ENCODE measurements at regions not wholly inside any gene's neighbourhood (a gene's known extent, or its start where the extent isn't known, plus 50 kb on each side); places are given as distances from the start of the nearest gene placed in this dataset.

DNA sequence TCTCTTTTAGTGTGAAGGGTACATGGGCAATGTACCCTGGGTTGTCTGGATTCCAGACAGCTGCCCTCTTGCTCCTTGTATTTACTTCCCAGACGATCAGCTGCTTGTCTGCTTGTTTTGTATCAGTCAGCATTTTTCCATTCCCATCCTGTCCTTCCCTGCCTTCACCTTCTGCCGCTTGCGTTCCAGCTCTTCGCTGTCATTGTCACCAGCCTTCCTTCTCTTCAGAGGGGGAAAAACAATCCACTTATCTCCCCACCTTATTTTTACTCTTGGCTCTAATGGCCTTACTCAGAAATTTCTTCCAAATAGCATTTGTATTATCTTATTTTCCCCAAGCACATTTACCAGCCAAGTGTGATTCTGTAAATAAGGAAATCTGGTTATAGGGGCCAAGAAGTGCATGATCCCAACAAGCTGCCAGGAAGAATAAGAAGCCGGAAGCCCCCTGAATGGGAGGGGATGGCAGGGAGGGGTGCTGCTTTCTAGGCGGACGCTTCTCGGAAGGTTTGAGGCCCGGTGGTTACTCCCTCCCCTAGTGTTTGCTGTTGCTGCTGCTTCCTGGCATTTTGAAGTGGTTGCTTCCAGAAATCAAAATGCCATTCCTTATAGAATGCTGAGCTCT, 497.6 kb downstream of the NTRK3 start:
- H3K9me3 ChIP-seq, result no peaks in the 10 kb centered on the region
- ATAC-seq (no peak), DNase-seq (no peak)
- no peaks in the 10 kb centered on the region for H3K36me3 ChIP-seq (ENCODE audit: low read depth)
- TF ChIP-seq, protein P1, sequence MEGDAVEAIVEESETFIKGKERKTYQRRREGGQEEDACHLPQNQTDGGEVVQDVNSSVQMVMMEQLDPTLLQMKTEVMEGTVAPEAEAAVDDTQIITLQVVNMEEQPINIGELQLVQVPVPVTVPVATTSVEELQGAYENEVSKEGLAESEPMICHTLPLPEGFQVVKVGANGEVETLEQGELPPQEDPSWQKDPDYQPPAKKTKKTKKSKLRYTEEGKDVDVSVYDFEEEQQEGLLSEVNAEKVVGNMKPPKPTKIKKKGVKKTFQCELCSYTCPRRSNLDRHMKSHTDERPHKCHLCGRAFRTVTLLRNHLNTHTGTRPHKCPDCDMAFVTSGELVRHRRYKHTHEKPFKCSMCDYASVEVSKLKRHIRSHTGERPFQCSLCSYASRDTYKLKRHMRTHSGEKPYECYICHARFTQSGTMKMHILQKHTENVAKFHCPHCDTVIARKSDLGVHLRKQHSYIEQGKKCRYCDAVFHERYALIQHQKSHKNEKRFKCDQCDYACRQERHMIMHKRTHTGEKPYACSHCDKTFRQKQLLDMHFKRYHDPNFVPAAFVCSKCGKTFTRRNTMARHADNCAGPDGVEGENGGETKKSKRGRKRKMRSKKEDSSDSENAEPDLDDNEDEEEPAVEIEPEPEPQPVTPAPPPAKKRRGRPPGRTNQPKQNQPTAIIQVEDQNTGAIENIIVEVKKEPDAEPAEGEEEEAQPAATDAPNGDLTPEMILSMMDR (IDR thresholded peaks at IDR 0.05), result no peak
- H3K4me3 ChIP-seq, result no peak overlapping the region
- intact Hi-C loops (cut with DNase I, micrococcal nuclease), result no loop called here
- no peaks in the 10 kb centered on the region for H3K4me1 ChIP-seq (ENCODE audit: low read depth)

DNA sequence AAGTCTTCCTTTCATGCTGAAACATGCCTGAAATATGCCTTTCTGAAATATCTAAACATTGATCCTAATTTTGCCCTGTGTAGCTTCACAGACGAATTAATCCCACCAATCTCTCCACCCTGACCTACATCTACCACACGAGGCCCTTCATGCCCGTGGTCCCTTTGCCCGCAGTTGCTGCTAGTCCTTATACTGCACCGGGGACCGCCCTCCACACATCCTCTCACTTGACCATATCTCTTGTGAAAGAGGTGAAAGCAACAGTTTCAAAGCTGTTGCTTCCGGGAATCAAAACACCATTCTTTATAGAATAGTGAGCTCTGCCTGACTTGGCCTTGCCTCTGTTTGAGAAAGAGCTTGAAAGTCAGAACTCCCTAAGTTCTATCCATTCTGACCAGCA, 499.5 kb downstream of the NTRK3 start:
- Histone ChIP-seq H3K4me1 (ENCODE audit: low read depth) (no peaks in the 10 kb centered on the region), H3K36me3 (ENCODE audit: low read depth) (no peaks in the 10 kb centered on the region), H3K4me3 (no peak overlapping the region), H3K9me3 (no peaks in the 10 kb centered on the region)
- TF ChIP-seq, protein P1 (IDR thresholded peaks at IDR 0.05), result no peak
- ATAC-seq (no peak), DNase-seq (no peak)
- intact Hi-C loops (cut with DNase I, micrococcal nuclease), result no loop called here

DNA sequence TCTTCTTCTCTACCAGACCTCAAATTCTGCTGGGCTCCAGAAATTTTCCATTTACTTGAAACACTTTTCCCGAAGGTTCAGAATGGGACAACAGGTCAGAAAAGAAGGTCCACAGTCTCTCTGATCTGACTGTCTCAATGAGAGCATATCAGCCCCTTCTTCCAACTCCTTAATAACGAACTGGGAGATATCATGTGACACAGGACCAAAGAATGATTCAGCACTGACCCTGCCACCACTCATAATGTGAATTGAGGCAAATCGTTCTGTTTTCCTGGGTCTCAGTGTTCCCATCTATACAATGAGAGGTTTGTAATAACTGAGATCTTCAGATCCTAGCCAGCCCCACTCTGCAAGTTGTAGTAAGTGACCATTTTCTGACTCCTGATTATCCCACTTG, 500.5 kb downstream of the NTRK3 start:
- ATAC-seq, result no peak
- TF ChIP-seq, protein P1 (IDR thresholded peaks at IDR 0.05), result no peak

DNA sequence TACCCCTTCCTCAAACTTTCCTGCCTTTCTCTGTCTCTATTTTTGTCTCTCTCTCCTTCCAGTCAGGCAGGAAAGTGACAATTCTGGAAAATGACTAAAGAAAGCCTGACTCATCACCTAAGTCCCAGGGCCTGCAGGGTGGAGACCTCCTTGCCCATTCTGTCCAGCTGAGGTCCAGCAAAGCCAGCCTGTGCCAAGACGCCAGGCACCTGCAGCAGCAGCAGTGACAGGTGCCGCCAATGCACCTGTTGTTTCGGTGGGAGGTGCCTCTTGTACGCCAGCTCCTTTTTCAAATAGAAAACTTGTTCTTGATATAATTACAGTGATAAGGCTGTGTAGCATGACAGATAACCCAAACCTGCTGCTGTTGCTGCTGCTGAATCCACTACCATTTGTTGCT, 501.3 kb downstream of the NTRK3 start:
- ATAC-seq, result no peak

More for the DNA sequence above, 500.5 kb downstream of the NTRK3 start:
- Histone ChIP-seq H3K36me3 (ENCODE audit: low read depth) (no peaks in the 10 kb centered on the region), H3K4me3 (no peak overlapping the region), H3K4me1 (ENCODE audit: low read depth) (no peaks in the 10 kb centered on the region), H3K9me3 (no peaks in the 10 kb centered on the region)
- no peak for DNase-seq
- intact Hi-C loops (cut with DNase I, micrococcal nuclease), result no loop called here

DNA sequence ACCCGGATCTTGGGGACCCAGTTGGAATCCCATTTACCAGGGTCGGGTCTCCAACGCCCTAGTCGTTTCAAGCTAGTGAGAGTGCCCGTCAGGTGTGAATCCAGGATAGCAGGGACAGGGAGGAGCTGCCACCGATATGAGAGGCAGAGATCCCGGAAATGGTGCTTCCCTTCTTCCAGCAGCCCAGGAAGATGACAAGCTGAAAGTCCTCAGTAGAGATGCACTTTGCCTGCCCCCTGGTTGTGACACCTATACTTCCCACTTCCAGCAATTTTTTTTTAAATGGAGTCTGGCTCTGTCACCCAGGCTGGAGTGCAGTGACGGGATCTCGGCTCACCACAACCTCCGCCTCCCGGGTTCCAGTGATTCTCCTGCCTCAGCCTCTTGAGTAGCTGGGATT, 503.0 kb downstream of the NTRK3 start:
- DNase-seq, result no peak
- Histone ChIP-seq H3K9me3 (no peaks in the 10 kb centered on the region), H3K4me3 (no peak overlapping the region), H3K36me3 (ENCODE audit: low read depth) (no peaks in the 10 kb centered on the region), H3K4me1 (ENCODE audit: low read depth) (no peaks in the 10 kb centered on the region)
- intact Hi-C loops (cut with DNase I, micrococcal nuclease), result no loop called here
- TF ChIP-seq, protein P1 (IDR thresholded peaks at IDR 0.05), result no peak
- no peak for ATAC-seq

More for the DNA sequence above, 501.3 kb downstream of the NTRK3 start:
- no peaks in the 10 kb centered on the region for H3K36me3 ChIP-seq (ENCODE audit: low read depth)
- H3K4me3 ChIP-seq, result no peak overlapping the region
- no peaks in the 10 kb centered on the region for H3K9me3 ChIP-seq
- H3K4me1 ChIP-seq (ENCODE audit: low read depth), result no peaks in the 10 kb centered on the region
- TF ChIP-seq, protein P1 (IDR thresholded peaks at IDR 0.05), result no peak
- intact Hi-C loops (cut with DNase I, micrococcal nuclease), result no loop called here
- no peak for DNase-seq

Data from mucosa of descending colon (tissue), 3 donors.